Neuronal stem cell (in vitro differentiated cells): ENCODE measurements at regions not wholly inside any gene's neighbourhood (a gene's known extent, or its start where the extent isn't known, plus 50 kb on each side); places are given as distances from the start of the nearest gene placed in this dataset.

Source experiments
- DNase-seq: peaks from one replicate; pipeline ENCODE4 v3.0.0-alpha.2; 2013; ENCODE audit warnings: low spot score
- H2AFZ ChIP-seq: one replicate; pipeline ENCODE4 v1.6.1; 2013; ENCODE audit warnings: mild to moderate bottlenecking, low read length, inconsistent platforms
- H2AK5ac ChIP-seq: 2 replicates; pipeline ENCODE4 v1.6.1; 2013; ENCODE audit warnings: low read depth, mild to moderate bottlenecking, inconsistent platforms, low read length, moderate library complexity, mixed read lengths
- H2BK120ac ChIP-seq: 2 replicates; pipeline ENCODE4 v1.6.1; 2013; ENCODE audit warnings: low read depth, mild to moderate bottlenecking, inconsistent platforms, low read length, moderate library complexity, mixed read lengths
- H2BK12ac ChIP-seq: one replicate; pipeline ENCODE4 v1.6.1; 2013; ENCODE audit warnings: low read length, inconsistent platforms
- H2BK15ac ChIP-seq: 2 replicates; pipeline ENCODE4 v1.6.1; 2013; ENCODE audit warnings: mild to moderate bottlenecking, low read length, inconsistent platforms, mixed read lengths
- H2BK5ac ChIP-seq: one replicate; pipeline ENCODE4 v1.6.1; 2013; ENCODE audit warnings: inconsistent platforms, mild to moderate bottlenecking, low read length, moderate library complexity
- H3K14ac ChIP-seq: one replicate; pipeline ENCODE4 v1.6.1; 2013; ENCODE audit warnings: low read length, inconsistent platforms
- H3K18ac ChIP-seq: 2 replicates; pipeline ENCODE4 v1.6.1; 2013; ENCODE audit warnings: low read length, inconsistent platforms
- H3K23ac ChIP-seq: 2 replicates; pipeline ENCODE4 v1.6.1; 2013; ENCODE audit warnings: low read depth, mild to moderate bottlenecking, mixed read lengths, low read length, inconsistent platforms; ENCODE audit not compliant: poor library complexity
- H3K27ac ChIP-seq: replicated peaks from 3 replicates; pipeline ENCODE4 v1.5.1; 2013; ENCODE audit warnings: low read length, inconsistent platforms
- H3K27me3 ChIP-seq, 3 experiments: 2 replicates each; pipeline ENCODE4 v1.6.1; 2013; ENCODE audit warnings: low read length in 3 of 3, mild to moderate bottlenecking in 2 of 3, inconsistent platforms in 1 of 3, low read depth in 1 of 3, mixed read lengths in 1 of 3, moderate library complexity in 1 of 3; ENCODE audit not compliant: control insufficient read depth in 3 of 3, insufficient read depth in 3 of 3
- H3K36me3 ChIP-seq, 2 donors: replicated peaks in 1 of 2; 2 replicates each; pipeline ENCODE4 v1.6.1; 2013; ENCODE audit warnings: low read length in 2 of 2; ENCODE audit not compliant: control insufficient read depth in 2 of 2, insufficient read depth in 2 of 2
- H3K4ac ChIP-seq: 2 replicates; pipeline ENCODE4 v1.6.1; 2013; ENCODE audit warnings: inconsistent platforms, mild to moderate bottlenecking, low read length, moderate library complexity
- H3K4me1 ChIP-seq, 2 donors: 1 replicate in 1 of 2; 2 replicates in 1 of 2; pipeline ENCODE4 v1.6.1; 2013; ENCODE audit warnings: low read length in 2 of 2, low read depth in 1 of 2; ENCODE audit not compliant: control insufficient read depth in 2 of 2, insufficient read depth in 1 of 2
- H3K4me2 ChIP-seq: one replicate; pipeline ENCODE4 v1.6.1; 2013; ENCODE audit warnings: mild to moderate bottlenecking, low read length, inconsistent platforms; ENCODE audit not compliant: insufficient read depth, poor library complexity, severe bottlenecking
- H3K4me3 ChIP-seq, 2 donors: 2 replicates each; pipeline ENCODE4 v1.5.1; 2013; ENCODE audit warnings: low read length in 2 of 2, mild to moderate bottlenecking in 2 of 2, inconsistent platforms in 1 of 2, moderate library complexity in 1 of 2
- H3K79me1 ChIP-seq: one replicate; pipeline ENCODE4 v1.6.1; 2013; ENCODE audit warnings: low read depth, mild to moderate bottlenecking, inconsistent platforms, low read length, moderate library complexity
- H3K9ac ChIP-seq: one replicate; pipeline ENCODE4 v1.6.1; 2013; ENCODE audit warnings: mild to moderate bottlenecking, low read depth, low read length, inconsistent platforms; ENCODE audit not compliant: poor library complexity
- H3K9me3 ChIP-seq, 2 donors: replicated peaks in 1 of 2; 2 replicates each; pipeline versions ENCODE3 to v1.6.1; 2013; ENCODE audit warnings: low read length in 2 of 2, mild to moderate bottlenecking in 2 of 2, inconsistent platforms in 1 of 2, low read depth in 1 of 2, mixed read lengths in 1 of 2, moderate library complexity in 1 of 2; ENCODE audit not compliant: control insufficient read depth in 2 of 2, insufficient read depth in 1 of 2
- H4K8ac ChIP-seq: one replicate; pipeline ENCODE4 v1.6.1; 2013; ENCODE audit warnings: low read depth, mild to moderate bottlenecking, inconsistent platforms, low read length, moderate library complexity
- H4K91ac ChIP-seq: one replicate; pipeline ENCODE4 v1.6.1; 2013; ENCODE audit warnings: low read length, low read depth, mild to moderate bottlenecking, inconsistent platforms; ENCODE audit not compliant: poor library complexity
- WGBS, 2 donors: extraction: QIAGEN DNeasy Blood & Tissue Kit; methylation state at CpG; one replicate each; pipeline ENCODE4 v1.1.7; 2013; ENCODE audit warnings: missing lambda C conversion rate in 2 of 2, mixed read lengths in 1 of 2; ENCODE audit not compliant: insufficient read length in 2 of 2, insufficient replicate concordance in 1 of 2; ENCODE audit errors: extremely low coverage in 2 of 2; 5-methylcytosine and 5-hydroxymethylcytosine counted together

DNA sequence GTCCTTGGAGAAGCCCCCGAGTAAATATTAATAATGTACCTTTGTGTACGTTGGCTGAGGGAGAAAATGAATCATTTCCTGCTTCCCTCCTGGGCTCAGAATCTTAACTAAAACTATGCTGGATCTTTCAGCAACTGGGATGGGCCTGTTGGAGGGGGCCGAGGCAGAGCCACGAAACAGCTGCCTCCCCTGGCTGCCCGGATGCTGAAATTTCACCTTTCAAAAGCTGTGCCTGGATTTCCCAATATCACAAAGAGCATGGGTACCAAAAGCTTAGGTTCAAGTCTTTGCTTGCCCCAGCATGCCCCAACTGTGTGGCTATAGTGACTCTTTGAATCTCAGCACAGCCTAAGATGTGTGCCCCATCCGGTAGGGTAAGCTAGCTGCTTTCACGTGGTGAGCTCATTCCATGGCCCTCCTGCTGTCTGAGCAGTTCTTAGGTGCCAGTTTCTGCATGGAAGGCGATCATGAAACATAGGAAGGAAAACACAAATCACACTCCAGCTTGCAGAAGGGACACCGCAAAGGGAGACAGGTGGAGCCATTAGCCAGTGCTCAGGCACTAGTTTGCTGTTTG lies 473.5 kb downstream of the PTPRU start:
- no peak overlapping the region for H3K27ac ChIP-seq
- H3K14ac ChIP-seq: no peak overlapping the region
- no peak overlapping the region for H3K23ac ChIP-seq
- no peaks in the 10 kb centered on the region for H3K79me1 ChIP-seq
- no peak overlapping the region for H3K18ac ChIP-seq
- H3K4me2 ChIP-seq: no peak overlapping the region
- H4K91ac ChIP-seq: no peak overlapping the region
- H2AK5ac ChIP-seq: no peak overlapping the region
- H3K27me3 ChIP-seq: no peaks in the 10 kb centered on the region
- no peak overlapping the region for H4K8ac ChIP-seq
- H3K4ac ChIP-seq: no peak overlapping the region
- H3K4me3 ChIP-seq: no peak overlapping the region
- H2BK120ac ChIP-seq: no peak overlapping the region
- no peaks in the 10 kb centered on the region for H3K9me3 ChIP-seq
- no peak for DNase-seq
- no peaks in the 10 kb centered on the region for H3K36me3 ChIP-seq
- H3K4me1 ChIP-seq: peaks cover 0 to 10% of the 10 kb centered on the region in 2 donors
- H2AFZ ChIP-seq: no peak overlapping the region
- no peak overlapping the region for H2BK12ac ChIP-seq
- WGBS, 2 donors: no CpG with 5 or more reads among the region's 9 CpGs
- H2BK15ac ChIP-seq: no peak overlapping the region
- H3K9ac ChIP-seq: no peak overlapping the region
- no peak overlapping the region for H2BK5ac ChIP-seq

DNA sequence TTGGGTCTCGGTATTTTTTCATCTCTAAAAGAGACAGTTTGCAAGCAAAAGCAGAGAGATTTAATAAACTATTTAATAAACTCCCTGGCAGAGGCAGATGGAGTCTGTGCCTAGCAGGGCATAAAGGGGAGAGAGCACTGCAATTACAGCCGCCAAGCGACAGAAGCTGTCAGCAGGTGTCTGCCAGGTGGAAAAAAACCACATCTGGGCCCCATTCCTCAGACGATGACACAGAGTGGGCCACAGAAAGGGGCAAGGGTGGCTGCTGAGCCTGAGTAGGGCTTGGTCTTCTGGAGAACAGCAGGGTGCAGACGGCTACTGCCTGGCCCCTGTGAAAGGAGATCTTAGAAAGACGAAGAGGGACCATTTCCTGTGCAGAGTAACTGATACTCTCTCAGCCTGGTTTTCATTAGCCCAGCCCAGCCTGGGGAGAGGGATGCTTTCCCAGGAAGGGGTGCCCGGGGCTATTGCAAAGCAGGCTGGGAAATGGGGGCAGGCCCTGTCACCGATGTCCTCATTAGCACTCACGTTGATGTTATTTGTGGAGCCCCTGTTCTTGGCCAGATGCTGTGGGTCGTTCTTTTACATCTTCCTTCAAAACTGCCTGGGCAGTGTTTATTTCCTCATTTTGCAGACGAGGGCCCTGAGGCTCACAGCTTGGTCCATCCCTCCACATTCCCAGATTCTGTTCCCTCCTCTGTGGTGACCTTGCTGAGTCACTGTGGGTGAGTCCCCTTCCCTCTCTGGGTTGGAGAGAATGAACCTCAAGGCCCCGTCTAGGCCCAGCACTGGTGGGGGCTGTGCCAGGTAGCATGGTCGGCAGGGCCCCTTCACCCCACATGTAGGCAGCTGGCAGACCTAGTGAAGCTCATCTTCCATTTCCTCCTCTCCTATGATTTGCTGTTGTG lies 472.7 kb downstream of the PTPRU start:
- H2BK15ac ChIP-seq: no peak overlapping the region
- H3K9ac ChIP-seq: no peak overlapping the region
- H3K4me3 ChIP-seq: no peak overlapping the region
- no peak overlapping the region for H3K27ac ChIP-seq
- no peak overlapping the region for H2BK120ac ChIP-seq
- no peak for DNase-seq
- peak overlapping the region; percentile 46 for H3K18ac ChIP-seq
- H4K91ac ChIP-seq: no peak overlapping the region
- no peak overlapping the region for H3K14ac ChIP-seq
- peaks cover 0 to 14% of the 10 kb centered on the region in 2 donors for H3K4me1 ChIP-seq
- H3K23ac ChIP-seq: no peak overlapping the region
- H2AK5ac ChIP-seq: peak overlapping the region; percentile 25
- no peak overlapping the region for H2BK12ac ChIP-seq
- H2AFZ ChIP-seq: no peak overlapping the region
- no peak overlapping the region for H4K8ac ChIP-seq
- no peak overlapping the region for H3K4me2 ChIP-seq
- no peaks in the 10 kb centered on the region for H3K27me3 ChIP-seq
- no CpG with 5 or more reads among the region's 13 CpGs for WGBS, 2 donors
- no peaks in the 10 kb centered on the region for H3K9me3 ChIP-seq
- H3K36me3 ChIP-seq: no peaks in the 10 kb centered on the region
- no peaks in the 10 kb centered on the region for H3K79me1 ChIP-seq
- no peak overlapping the region for H3K4ac ChIP-seq
- no peak overlapping the region for H2BK5ac ChIP-seq

DNA sequence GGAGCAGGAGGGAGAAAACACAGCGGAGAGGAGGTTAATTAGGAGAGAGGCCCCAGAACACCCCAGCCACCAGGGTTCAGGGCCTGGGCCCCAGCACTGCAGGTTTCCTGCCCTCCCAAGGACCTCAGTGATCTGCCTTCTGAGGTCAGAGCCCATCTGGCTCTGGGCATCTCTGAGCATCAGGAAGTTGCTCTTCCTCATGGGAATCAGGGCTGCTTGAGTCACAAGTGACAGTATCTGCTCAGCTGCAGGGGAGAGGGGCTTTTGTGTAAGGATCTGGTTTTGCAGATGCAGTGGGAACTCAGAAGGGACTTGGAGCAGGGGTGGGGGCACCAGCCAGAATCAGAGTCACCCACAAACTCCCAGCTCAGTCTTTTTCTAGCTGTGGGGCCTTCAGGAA lies 472.1 kb downstream of the PTPRU start:
- Histone ChIP-seq H2BK120ac (no peak overlapping the region), H3K18ac (peak overlapping the region; percentile 7), H3K4me2 (no peak overlapping the region), H3K23ac (no peak overlapping the region), H3K4ac (no peak overlapping the region), H3K36me3 (no peaks in the 10 kb centered on the region), H4K91ac (no peak overlapping the region), H3K79me1 (no peaks in the 10 kb centered on the region), H3K4me1 (peaks cover 0 to 18% of the 10 kb centered on the region in 2 donors), H2BK5ac (no peak overlapping the region), H4K8ac (no peak overlapping the region), H2BK15ac (no peak overlapping the region), H2AFZ (no peak overlapping the region), H3K4me3 (no peak overlapping the region), H3K9ac (no peak overlapping the region), H3K27ac (no peak overlapping the region), H3K9me3 (no peaks in the 10 kb centered on the region), H3K14ac (no peak overlapping the region), H3K27me3 (no peaks in the 10 kb centered on the region), H2AK5ac (no peak overlapping the region), H2BK12ac (no peak overlapping the region)
- no peak for DNase-seq
- WGBS, 2 donors: no CpG with 5 or more reads among the region's 1 CpG

DNA sequence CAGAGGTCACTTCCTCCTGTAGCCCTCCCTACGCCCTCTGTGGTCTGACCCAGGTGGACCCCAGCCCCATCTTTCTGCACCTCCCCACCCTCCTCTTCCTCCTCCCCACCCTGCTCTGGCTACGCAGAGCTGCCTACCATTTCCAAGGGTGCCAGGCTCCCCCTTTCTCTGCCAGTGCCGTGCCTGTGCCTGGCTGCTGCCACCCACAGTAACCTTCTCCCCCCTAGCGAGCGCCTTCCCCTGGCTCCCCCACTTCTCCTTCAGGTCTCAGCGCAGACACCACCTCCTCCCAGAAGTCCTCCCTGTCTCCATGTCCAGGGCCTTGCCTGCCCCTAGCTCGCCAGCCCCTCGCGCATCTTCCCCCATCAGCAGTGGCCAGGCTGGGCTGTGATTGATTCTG lies 471.5 kb downstream of the PTPRU start:
- Histone ChIP-seq H3K18ac (peak overlapping the region; percentile 67), H4K91ac (peak overlapping the region; percentile 44), H3K14ac (peak overlapping the region; percentile 1), H3K9me3 (no peaks in the 10 kb centered on the region), H2AFZ (no peak overlapping the region), H3K23ac (no peak overlapping the region), H3K4me3 (peak overlapping the region in 1 of 2 donors; percentile 48), H3K27ac (no peak overlapping the region), H3K4me2 (no peak overlapping the region), H2BK5ac (peak overlapping the region; percentile 27), H3K79me1 (no peaks in the 10 kb centered on the region), H3K9ac (no peak overlapping the region), H2BK120ac (no peak overlapping the region), H3K4me1 (peaks cover 0 to 23% of the 10 kb centered on the region in 2 donors), H2BK12ac (no peak overlapping the region), H2BK15ac (peak overlapping the region; percentile 76), H3K27me3 (no peaks in the 10 kb centered on the region), H3K36me3 (no peaks in the 10 kb centered on the region), H4K8ac (peak overlapping the region; percentile 45), H3K4ac (no peak overlapping the region), H2AK5ac (peak overlapping the region; percentile 82)
- WGBS, 2 donors: no CpG with 5 or more reads among the region's 9 CpGs
- DNase-seq: no peak
